ENCODE measurements at regions not wholly inside any gene's neighbourhood (a gene's known extent, or its start where the extent isn't known, plus 50 kb on each side); places are given as distances from the start of the nearest gene placed in this dataset.

GRCh38 chr15:62698646-62699045, 343.9 kb upstream of the TPM1 start:
- TF ChIP-seq CTCF (IDR thresholded peaks at IDR 0.05) (no peak), ZFX (IDR thresholded peaks at IDR 0.05; ENCODE audit: borderline replicate concordance) (no peak)

Data from 22Rv1 (cell line).